Prostate gland (tissue), 2 donors: ENCODE measurements at regions not wholly inside any gene's neighbourhood (a gene's known extent, or its start where the extent isn't known, plus 50 kb on each side); places are given as distances from the start of the nearest gene placed in this dataset.

Source experiments
- POLR2A ChIP-seq: fragments of 450-650 bp; IDR thresholded peaks from one replicate; pipeline ENCODE4 v1.6.1; 2016; ENCODE audit warnings: antibody characterized with exemption, mild to moderate bottlenecking
- POLR2AphosphoS5 ChIP-seq: sonication (generic); formaldehyde crosslinking; IDR thresholded peaks from one replicate; pipeline ENCODE4 v1.6.1; 2017; ENCODE audit warnings: antibody characterized with exemption
- TF ChIP-seq, protein P1 (sequence below), 4 experiments: fragments of 200-600 bp in 2 of 4; fragments of 450-650 bp in 2 of 4; sonication (generic) in 2 of 4; IDR thresholded peaks; 1 replicate in 3 of 4; 2 replicates in 1 of 4; pipeline ENCODE4 v1.5.1; 2016 to 2019; ENCODE audit warnings: antibody characterized with exemption in 4 of 4, mild to moderate bottlenecking in 2 of 4, moderate library complexity in 2 of 4

GRCh38 chrX:95728446-95728845 lies 956.2 kb upstream of the DIAPH2 start:
- TF ChIP-seq, protein P1, sequence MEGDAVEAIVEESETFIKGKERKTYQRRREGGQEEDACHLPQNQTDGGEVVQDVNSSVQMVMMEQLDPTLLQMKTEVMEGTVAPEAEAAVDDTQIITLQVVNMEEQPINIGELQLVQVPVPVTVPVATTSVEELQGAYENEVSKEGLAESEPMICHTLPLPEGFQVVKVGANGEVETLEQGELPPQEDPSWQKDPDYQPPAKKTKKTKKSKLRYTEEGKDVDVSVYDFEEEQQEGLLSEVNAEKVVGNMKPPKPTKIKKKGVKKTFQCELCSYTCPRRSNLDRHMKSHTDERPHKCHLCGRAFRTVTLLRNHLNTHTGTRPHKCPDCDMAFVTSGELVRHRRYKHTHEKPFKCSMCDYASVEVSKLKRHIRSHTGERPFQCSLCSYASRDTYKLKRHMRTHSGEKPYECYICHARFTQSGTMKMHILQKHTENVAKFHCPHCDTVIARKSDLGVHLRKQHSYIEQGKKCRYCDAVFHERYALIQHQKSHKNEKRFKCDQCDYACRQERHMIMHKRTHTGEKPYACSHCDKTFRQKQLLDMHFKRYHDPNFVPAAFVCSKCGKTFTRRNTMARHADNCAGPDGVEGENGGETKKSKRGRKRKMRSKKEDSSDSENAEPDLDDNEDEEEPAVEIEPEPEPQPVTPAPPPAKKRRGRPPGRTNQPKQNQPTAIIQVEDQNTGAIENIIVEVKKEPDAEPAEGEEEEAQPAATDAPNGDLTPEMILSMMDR (IDR thresholded peaks at IDR 0.05): no peak
- no peak for TF ChIP-seq POLR2AphosphoS5
- TF ChIP-seq POLR2A: no peak
